ENCODE measurements at regions not wholly inside any gene's neighbourhood (a gene's known extent, or its start where the extent isn't known, plus 50 kb on each side); places are given as distances from the start of the nearest gene placed in this dataset.

- no peaks in the 10 kb centered on the region for H3K36me3 Mint-ChIP-seq (ENCODE audit: low read depth)
- no peaks in the 10 kb centered on the region for H3K4me1 Mint-ChIP-seq
- H3K4me3 Mint-ChIP-seq = no peak overlapping the region
- no peaks in the 10 kb centered on the region for H3K27me3 Mint-ChIP-seq
- no peak overlapping the region for H3K27ac Mint-ChIP-seq
- no peaks in the 10 kb centered on the region for H3K9me3 Mint-ChIP-seq
- ATAC-seq = no peak
- DNase-seq = no peak
These were observed 167.1 kb upstream of the ZMIZ1 start for GRCh38 chr10:78901694-78902093.

GRCh38 chr10:78902815-78903214, 166.0 kb upstream of the ZMIZ1 start:
- Mint-ChIP-seq H3K4me3 (no peak overlapping the region), H3K27ac (no peak overlapping the region), H3K9me3 (no peaks in the 10 kb centered on the region), H3K4me1 (no peaks in the 10 kb centered on the region), H3K36me3 (ENCODE audit: low read depth) (no peaks in the 10 kb centered on the region), H3K27me3 (no peaks in the 10 kb centered on the region)
- no peak for ATAC-seq
- no peak for DNase-seq

- H3K36me3 Mint-ChIP-seq (ENCODE audit: low read depth) = no peaks in the 10 kb centered on the region
- no peak overlapping the region for H3K27ac Mint-ChIP-seq
- H3K27me3 Mint-ChIP-seq = no peaks in the 10 kb centered on the region
- H3K4me3 Mint-ChIP-seq = no peak overlapping the region
- no peak for ATAC-seq
- no peaks in the 10 kb centered on the region for H3K9me3 Mint-ChIP-seq
- DNase-seq = no peak
- no peaks in the 10 kb centered on the region for H3K4me1 Mint-ChIP-seq
These were observed 165.3 kb upstream of the ZMIZ1 start for GRCh38 chr10:78903341-78903940.

GRCh38 chr10:78904196-78904595, 164.6 kb upstream of the ZMIZ1 start:
- Mint-ChIP-seq H3K4me3 (no peak overlapping the region), H3K36me3 (ENCODE audit: low read depth) (no peaks in the 10 kb centered on the region), H3K4me1 (no peaks in the 10 kb centered on the region), H3K27me3 (no peaks in the 10 kb centered on the region), H3K9me3 (no peaks in the 10 kb centered on the region), H3K27ac (no peak overlapping the region)
- DNase-seq (no peak), ATAC-seq (no peak)

GRCh38 chr10:78905015-78905956, 163.5 kb upstream of the ZMIZ1 start:
- no peak for ATAC-seq
- H3K27ac Mint-ChIP-seq = no peak overlapping the region
- no peak for DNase-seq
- no peak overlapping the region for H3K4me3 Mint-ChIP-seq
- no peaks in the 10 kb centered on the region for H3K4me1 Mint-ChIP-seq
- H3K27me3 Mint-ChIP-seq = no peaks in the 10 kb centered on the region
- H3K36me3 Mint-ChIP-seq (ENCODE audit: low read depth) = no peaks in the 10 kb centered on the region
- no peaks in the 10 kb centered on the region for H3K9me3 Mint-ChIP-seq

GRCh38 chr10:78905957-78906308, 162.8 kb upstream of the ZMIZ1 start:
- Mint-ChIP-seq H3K27me3 (no peaks in the 10 kb centered on the region), H3K36me3 (ENCODE audit: low read depth) (no peaks in the 10 kb centered on the region), H3K4me1 (no peaks in the 10 kb centered on the region), H3K9me3 (no peaks in the 10 kb centered on the region), H3K4me3 (no peak overlapping the region), H3K27ac (no peak overlapping the region)
- no peak for DNase-seq
- no peak for ATAC-seq

GRCh38 chr10:78906734-78907390, 161.9 kb upstream of the ZMIZ1 start:
- no peak for ATAC-seq
- H3K4me3 Mint-ChIP-seq = no peak overlapping the region
- H3K9me3 Mint-ChIP-seq = no peaks in the 10 kb centered on the region
- H3K4me1 Mint-ChIP-seq = no peaks in the 10 kb centered on the region
- H3K36me3 Mint-ChIP-seq (ENCODE audit: low read depth) = no peaks in the 10 kb centered on the region
- no peaks in the 10 kb centered on the region for H3K27me3 Mint-ChIP-seq
- H3K27ac Mint-ChIP-seq = no peak overlapping the region
- DNase-seq = no peak

- Mint-ChIP-seq H3K9me3 (no peaks in the 10 kb centered on the region), H3K4me3 (no peak overlapping the region), H3K27me3 (no peaks in the 10 kb centered on the region), H3K4me1 (no peaks in the 10 kb centered on the region), H3K27ac (no peak overlapping the region), H3K36me3 (ENCODE audit: low read depth) (no peaks in the 10 kb centered on the region)
- DNase-seq = no peak
- no peak for ATAC-seq
These were observed 161.1 kb upstream of the ZMIZ1 start for GRCh38 chr10:78907551-78908211.

- DNase-seq (no peak), ATAC-seq (no peak)
- Mint-ChIP-seq H3K4me1 (no peaks in the 10 kb centered on the region), H3K4me3 (no peak overlapping the region), H3K27ac (no peak overlapping the region), H3K36me3 (ENCODE audit: low read depth) (no peaks in the 10 kb centered on the region), H3K9me3 (no peaks in the 10 kb centered on the region), H3K27me3 (no peaks in the 10 kb centered on the region)
These were observed 159.5 kb upstream of the ZMIZ1 start for GRCh38 chr10:78909221-78909620.

GRCh38 chr10:78910021-78910420, 158.7 kb upstream of the ZMIZ1 start:
- H3K27me3 Mint-ChIP-seq = no peaks in the 10 kb centered on the region
- DNase-seq (no peak), ATAC-seq (no peak)
- H3K4me1 Mint-ChIP-seq = no peaks in the 10 kb centered on the region
- H3K9me3 Mint-ChIP-seq = no peaks in the 10 kb centered on the region
- H3K4me3 Mint-ChIP-seq = no peak overlapping the region
- H3K27ac Mint-ChIP-seq = no peak overlapping the region
- no peaks in the 10 kb centered on the region for H3K36me3 Mint-ChIP-seq (ENCODE audit: low read depth)

GRCh38 chr10:78910476-78910875, 158.3 kb upstream of the ZMIZ1 start:
- ATAC-seq (no peak), DNase-seq (no peak)
- Mint-ChIP-seq H3K4me1 (no peaks in the 10 kb centered on the region), H3K4me3 (no peak overlapping the region), H3K27me3 (no peaks in the 10 kb centered on the region), H3K36me3 (ENCODE audit: low read depth) (no peaks in the 10 kb centered on the region), H3K27ac (no peak overlapping the region), H3K9me3 (no peaks in the 10 kb centered on the region)

GRCh38 chr10:78910886-78911285, 157.9 kb upstream of the ZMIZ1 start:
- no peaks in the 10 kb centered on the region for H3K9me3 Mint-ChIP-seq
- no peaks in the 10 kb centered on the region for H3K36me3 Mint-ChIP-seq (ENCODE audit: low read depth)
- H3K4me3 Mint-ChIP-seq = no peak overlapping the region
- no peak for ATAC-seq
- no peaks in the 10 kb centered on the region for H3K27me3 Mint-ChIP-seq
- DNase-seq = no peak
- no peaks in the 10 kb centered on the region for H3K4me1 Mint-ChIP-seq
- no peak overlapping the region for H3K27ac Mint-ChIP-seq

- H3K27ac Mint-ChIP-seq = no peak overlapping the region
- no peaks in the 10 kb centered on the region for H3K9me3 Mint-ChIP-seq
- H3K36me3 Mint-ChIP-seq (ENCODE audit: low read depth) = no peaks in the 10 kb centered on the region
- DNase-seq (no peak), ATAC-seq (no peak)
- no peaks in the 10 kb centered on the region for H3K4me1 Mint-ChIP-seq
- no peak overlapping the region for H3K4me3 Mint-ChIP-seq
- no peaks in the 10 kb centered on the region for H3K27me3 Mint-ChIP-seq
These were observed 157.0 kb upstream of the ZMIZ1 start for GRCh38 chr10:78911533-78912340.

Data from activated naive CD8-positive, alpha-beta T cell treated with anti-CD3 and anti-CD28 coated beads, Interleukin-2, amount 50 U/mL, for 24 hours (primary cell).